ENCODE measurements at regions not wholly inside any gene's neighbourhood (a gene's known extent, or its start where the extent isn't known, plus 50 kb on each side); places are given as distances from the start of the nearest gene placed in this dataset.
A peak's percentile ranks its signal among the peaks of the same experiment; 100 is the strongest.

DNA sequence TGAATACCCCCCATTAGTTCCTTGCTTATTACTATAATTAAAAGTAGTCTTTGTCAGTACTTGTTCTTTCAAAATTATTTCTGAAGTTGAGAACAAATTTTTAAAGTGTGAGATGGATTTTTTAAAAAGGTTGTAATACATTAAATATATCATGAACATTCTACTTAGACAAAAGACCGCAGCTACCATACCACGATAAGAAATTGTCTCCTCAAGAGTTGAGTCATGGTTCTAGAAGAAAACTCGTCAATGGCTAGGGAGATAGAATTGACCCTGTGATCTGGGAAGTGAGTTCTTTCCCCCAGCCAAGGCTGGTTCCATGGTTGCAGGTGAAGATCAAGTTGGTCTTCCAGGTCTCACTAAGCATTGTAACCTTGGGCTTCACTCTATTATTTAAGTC lies 67.8 kb upstream of the ACYP2 start:
- H3K4me3 Mint-ChIP-seq (ENCODE audit: unreplicated experiment) = no peak overlapping the region
- no peak for DNase-seq (ENCODE audit: extremely low spot score, unreplicated experiment)
- TF ChIP-seq, protein P1, sequence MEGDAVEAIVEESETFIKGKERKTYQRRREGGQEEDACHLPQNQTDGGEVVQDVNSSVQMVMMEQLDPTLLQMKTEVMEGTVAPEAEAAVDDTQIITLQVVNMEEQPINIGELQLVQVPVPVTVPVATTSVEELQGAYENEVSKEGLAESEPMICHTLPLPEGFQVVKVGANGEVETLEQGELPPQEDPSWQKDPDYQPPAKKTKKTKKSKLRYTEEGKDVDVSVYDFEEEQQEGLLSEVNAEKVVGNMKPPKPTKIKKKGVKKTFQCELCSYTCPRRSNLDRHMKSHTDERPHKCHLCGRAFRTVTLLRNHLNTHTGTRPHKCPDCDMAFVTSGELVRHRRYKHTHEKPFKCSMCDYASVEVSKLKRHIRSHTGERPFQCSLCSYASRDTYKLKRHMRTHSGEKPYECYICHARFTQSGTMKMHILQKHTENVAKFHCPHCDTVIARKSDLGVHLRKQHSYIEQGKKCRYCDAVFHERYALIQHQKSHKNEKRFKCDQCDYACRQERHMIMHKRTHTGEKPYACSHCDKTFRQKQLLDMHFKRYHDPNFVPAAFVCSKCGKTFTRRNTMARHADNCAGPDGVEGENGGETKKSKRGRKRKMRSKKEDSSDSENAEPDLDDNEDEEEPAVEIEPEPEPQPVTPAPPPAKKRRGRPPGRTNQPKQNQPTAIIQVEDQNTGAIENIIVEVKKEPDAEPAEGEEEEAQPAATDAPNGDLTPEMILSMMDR (IDR thresholded peaks at IDR 0.05) = no peak
- H3K27me3 Mint-ChIP-seq (ENCODE audit: unreplicated experiment) = no peaks in the 10 kb centered on the region
- no peak overlapping the region for H3K27ac Mint-ChIP-seq (ENCODE audit: unreplicated experiment)
- H3K4me1 Mint-ChIP-seq (ENCODE audit: unreplicated experiment) = peaks cover 4% of the 10 kb centered on the region
- peaks cover 8% of the 10 kb centered on the region for H3K36me3 Mint-ChIP-seq (ENCODE audit: unreplicated experiment)
- H3K9me3 Mint-ChIP-seq (ENCODE audit: unreplicated experiment) = no peaks in the 10 kb centered on the region

DNA sequence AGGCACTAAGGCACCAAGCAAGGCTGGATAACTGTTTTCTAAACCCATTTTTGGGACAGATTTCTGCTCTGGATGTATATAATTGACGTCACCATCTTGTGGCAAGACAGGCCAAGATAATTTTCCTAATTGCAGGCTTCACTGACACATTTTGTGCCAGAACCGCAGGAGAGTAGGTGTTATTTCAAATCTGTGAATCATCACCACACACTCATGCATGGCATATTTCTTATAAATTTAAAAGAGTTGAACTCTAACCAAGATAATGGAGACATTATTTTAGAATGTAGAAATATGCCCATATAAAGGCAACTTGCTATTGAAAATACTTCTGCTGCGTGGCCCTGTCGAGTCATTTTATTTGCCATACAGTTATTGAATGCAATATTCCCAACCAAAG lies 68.3 kb upstream of the ACYP2 start:
- Mint-ChIP-seq H3K4me3 (ENCODE audit: unreplicated experiment) (no peak overlapping the region), H3K4me1 (ENCODE audit: unreplicated experiment) (peaks cover 10% of the 10 kb centered on the region), H3K9me3 (ENCODE audit: unreplicated experiment) (no peaks in the 10 kb centered on the region), H3K36me3 (ENCODE audit: unreplicated experiment) (peaks cover 11% of the 10 kb centered on the region), H3K27ac (ENCODE audit: unreplicated experiment) (no peak overlapping the region), H3K27me3 (ENCODE audit: unreplicated experiment) (no peaks in the 10 kb centered on the region)
- TF ChIP-seq, protein P1 (IDR thresholded peaks at IDR 0.05) = no peak
- DNase-seq (ENCODE audit: extremely low spot score, unreplicated experiment) = no peak

DNA sequence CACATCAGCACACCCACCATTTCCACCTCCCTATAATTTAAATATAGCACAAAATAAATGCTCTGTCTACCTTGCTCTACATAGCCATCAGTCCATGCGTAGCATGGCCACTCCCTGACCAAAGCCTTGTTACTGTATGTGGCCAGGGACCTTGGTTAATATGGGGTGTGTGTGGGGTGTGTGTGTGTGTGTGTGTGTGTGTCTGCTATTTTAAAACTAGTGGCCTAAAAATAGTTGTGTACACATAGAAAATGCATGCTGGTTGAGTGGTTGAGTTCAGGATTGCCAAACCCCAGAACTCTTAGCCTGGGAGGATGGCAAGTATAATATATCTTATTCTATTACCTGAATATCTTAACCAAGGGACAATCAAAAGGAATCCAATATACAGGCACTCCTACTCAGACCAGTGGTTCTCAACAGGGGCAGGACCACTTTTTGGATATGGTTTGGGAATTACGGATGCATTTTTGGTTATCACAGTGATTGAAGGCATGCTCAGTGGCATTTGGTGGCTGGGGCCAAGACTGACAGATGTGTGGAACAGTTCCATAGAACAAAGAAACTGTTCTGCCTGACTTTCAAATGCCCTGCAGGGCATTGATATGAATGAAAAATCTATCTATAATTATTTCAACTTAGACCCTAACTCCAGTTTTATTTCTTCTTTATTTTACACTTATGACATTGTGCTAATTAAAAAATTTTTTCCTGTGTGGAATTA lies 72.3 kb upstream of the PSME4 start:
- Mint-ChIP-seq H3K27ac (ENCODE audit: unreplicated experiment) (no peak overlapping the region), H3K27me3 (ENCODE audit: unreplicated experiment) (no peaks in the 10 kb centered on the region), H3K36me3 (ENCODE audit: unreplicated experiment) (peaks cover 3% of the 10 kb centered on the region), H3K9me3 (ENCODE audit: unreplicated experiment) (no peaks in the 10 kb centered on the region), H3K4me3 (ENCODE audit: unreplicated experiment) (no peak overlapping the region), H3K4me1 (ENCODE audit: unreplicated experiment) (peaks cover 9% of the 10 kb centered on the region)
- DNase-seq (ENCODE audit: extremely low spot score, unreplicated experiment) = no peak
- TF ChIP-seq, protein P1 (IDR thresholded peaks at IDR 0.05) = no peak

DNA sequence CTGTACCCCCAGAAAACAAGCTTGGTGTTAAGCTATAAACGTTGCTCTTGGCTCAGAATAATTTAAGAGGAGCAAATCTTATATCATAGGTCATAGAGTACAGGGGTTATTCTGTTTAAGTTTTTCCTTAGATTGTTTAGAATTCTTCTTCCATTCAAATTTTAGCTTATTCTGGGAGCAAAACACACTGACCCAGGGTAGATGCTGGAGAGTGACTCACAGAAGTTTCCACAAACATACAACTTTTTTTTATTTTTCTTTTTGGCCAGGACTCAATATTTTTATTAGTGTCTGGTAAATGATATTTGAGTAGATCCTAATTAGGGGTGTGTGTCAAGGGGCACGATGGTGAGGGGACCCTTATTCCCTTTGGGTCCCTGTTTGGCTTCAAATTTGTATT lies 71.5 kb upstream of the PSME4 start:
- peaks cover 8% of the 10 kb centered on the region for H3K4me1 Mint-ChIP-seq (ENCODE audit: unreplicated experiment)
- no peaks in the 10 kb centered on the region for H3K9me3 Mint-ChIP-seq (ENCODE audit: unreplicated experiment)
- H3K27me3 Mint-ChIP-seq (ENCODE audit: unreplicated experiment) = no peaks in the 10 kb centered on the region
- no peak overlapping the region for H3K4me3 Mint-ChIP-seq (ENCODE audit: unreplicated experiment)
- H3K27ac Mint-ChIP-seq (ENCODE audit: unreplicated experiment) = peak overlapping the region; percentile 31
- H3K36me3 Mint-ChIP-seq (ENCODE audit: unreplicated experiment) = peaks cover 3% of the 10 kb centered on the region
- DNase-seq (ENCODE audit: extremely low spot score, unreplicated experiment) = no peak
- TF ChIP-seq, protein P1 (IDR thresholded peaks at IDR 0.05) = no peak

DNA sequence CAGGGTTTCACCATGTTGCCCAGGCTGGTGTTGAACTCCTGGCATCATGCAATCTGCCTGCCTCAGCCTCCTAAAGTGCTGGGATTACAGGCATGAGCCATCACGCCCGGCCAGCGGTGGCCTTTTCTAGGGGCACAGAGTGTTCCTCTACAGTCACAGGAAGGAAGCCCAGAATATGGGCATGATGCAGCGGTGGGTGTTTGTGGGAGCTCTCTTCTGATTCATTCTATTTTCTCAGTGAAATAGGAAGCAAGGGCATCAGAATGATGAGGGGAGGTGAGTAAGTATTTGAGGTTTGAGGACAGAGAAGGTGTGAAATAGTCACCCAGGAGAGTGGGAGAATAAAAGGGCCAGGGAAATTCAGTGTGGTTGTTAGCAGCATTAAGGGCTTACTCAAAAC lies 70.3 kb upstream of the PSME4 start:
- Mint-ChIP-seq H3K4me1 (ENCODE audit: unreplicated experiment) (peaks cover 8% of the 10 kb centered on the region), H3K9me3 (ENCODE audit: unreplicated experiment) (no peaks in the 10 kb centered on the region), H3K4me3 (ENCODE audit: unreplicated experiment) (no peak overlapping the region), H3K36me3 (ENCODE audit: unreplicated experiment) (peaks cover 3% of the 10 kb centered on the region), H3K27ac (ENCODE audit: unreplicated experiment) (no peak overlapping the region), H3K27me3 (ENCODE audit: unreplicated experiment) (no peaks in the 10 kb centered on the region)
- DNase-seq (ENCODE audit: extremely low spot score, unreplicated experiment) = no peak
- TF ChIP-seq, protein P1 (IDR thresholded peaks at IDR 0.05) = no peak

All from osteocyte (in vitro differentiated cells).